CD14-positive monocyte (primary cell): ENCODE measurements at regions not wholly inside any gene's neighbourhood (a gene's known extent, or its start where the extent isn't known, plus 50 kb on each side); places are given as distances from the start of the nearest gene placed in this dataset.

Source experiments
- DNase-seq, 3 donors: peaks; one replicate each; pipeline ENCODE4 v3.0.0-alpha.2; 2011 to 2022
- H2AFZ ChIP-seq: 2 replicates; pipeline ENCODE4 v1.6.0; 2012; ENCODE audit warnings: mild to moderate bottlenecking, low read depth, low read length, inconsistent platforms; ENCODE audit not compliant: insufficient read depth, poor library complexity, severe bottlenecking
- H3K27ac ChIP-seq, 2 donors: 1 replicate in 1 of 2; 2 replicates in 1 of 2; pipeline ENCODE4 v1.5.1; 2012 to 2013; ENCODE audit warnings: low read length in 2 of 2, control low read depth in 1 of 2, inconsistent platforms in 1 of 2, low read depth in 1 of 2, mild to moderate bottlenecking in 1 of 2
- H3K27me3 ChIP-seq, 2 donors: one replicate each; pipeline versions ENCODE4 v1.6.0 to v1.6.1; 2011 to 2013; ENCODE audit warnings: low read length in 2 of 2; ENCODE audit not compliant: control insufficient read depth in 2 of 2, insufficient read depth in 2 of 2
- H3K36me3 ChIP-seq, 2 donors: replicated peaks in 1 of 2; 1 replicate in 1 of 2; 2 replicates in 1 of 2; pipeline versions ENCODE4 v1.5.1 to v1.6.1; 2012 to 2013; ENCODE audit warnings: low read length in 2 of 2, control low read depth in 1 of 2, inconsistent platforms in 1 of 2, mild to moderate bottlenecking in 1 of 2; ENCODE audit not compliant: insufficient read depth in 2 of 2, control insufficient read depth in 1 of 2
- H3K4me1 ChIP-seq, 2 donors: 1 replicate in 1 of 2; 2 replicates in 1 of 2; pipeline versions ENCODE4 v1.5.1 to v1.6.1; 2012 to 2013; ENCODE audit warnings: low read length in 2 of 2, control low read depth in 1 of 2, inconsistent platforms in 1 of 2, mild to moderate bottlenecking in 1 of 2, moderate library complexity in 1 of 2; ENCODE audit not compliant: insufficient read depth in 2 of 2, control insufficient read depth in 1 of 2
- H3K4me2 ChIP-seq: replicated peaks from 2 replicates; pipeline ENCODE3; 2012; ENCODE audit warnings: low read length, moderate library complexity, mild to moderate bottlenecking; ENCODE audit not compliant: poor library complexity, severe bottlenecking; ENCODE audit errors: extremely low read depth
- H3K4me3 ChIP-seq, 3 experiments: fragments of 200-600 bp in 1 of 3; sonication (generic) in 1 of 3; replicated peaks in 1 of 3; 1 replicate in 2 of 3; 2 replicates in 1 of 3; pipeline ENCODE4 v1.5.1; 2011 to 2013; ENCODE audit warnings: low read length in 3 of 3, mild to moderate bottlenecking in 3 of 3, control low read depth in 2 of 3, low read depth in 2 of 3, inconsistent platforms in 1 of 3, moderate library complexity in 1 of 3
- H3K79me2 ChIP-seq: 2 replicates; pipeline ENCODE4 v1.6.0; 2012; ENCODE audit warnings: mild to moderate bottlenecking, control low read depth, inconsistent platforms, low read length, moderate library complexity; ENCODE audit not compliant: insufficient read depth
- H3K9ac ChIP-seq: 2 replicates; pipeline ENCODE4 v1.6.0; 2017; ENCODE audit warnings: low read length, mild to moderate bottlenecking; ENCODE audit not compliant: insufficient read depth, poor library complexity, severe bottlenecking
- H3K9me3 ChIP-seq, 2 donors: replicated peaks in 1 of 2; 1 replicate in 1 of 2; 2 replicates in 1 of 2; pipeline versions ENCODE4 v1.5.1 to v1.6.1; 2012 to 2013; ENCODE audit warnings: low read length in 2 of 2, control low read depth in 1 of 2; ENCODE audit not compliant: control insufficient read depth in 1 of 2, insufficient read depth in 1 of 2
- H4K20me1 ChIP-seq: 2 replicates; pipeline ENCODE4 v1.6.0; 2012; ENCODE audit warnings: mild to moderate bottlenecking, low read length, control low read depth, moderate library complexity; ENCODE audit not compliant: insufficient read depth
- H3K27ac Mint-ChIP-seq, 7 donors: one replicate each; pipeline ENCODE4 v1.8.0; 2020; ENCODE audit warnings: mild to moderate bottlenecking in 7 of 7, mixed read lengths in 7 of 7, moderate library complexity in 6 of 7, inconsistent platforms in 2 of 7
- H3K27me3 Mint-ChIP-seq, 3 donors: one replicate each; pipeline ENCODE4 v1.8.0; 2021 to 2022; ENCODE audit warnings: low read depth in 3 of 3, mild to moderate bottlenecking in 3 of 3, mixed read lengths in 3 of 3, moderate library complexity in 3 of 3, inconsistent platforms in 1 of 3
- H3K36me3 Mint-ChIP-seq, 2 donors: one replicate each; pipeline ENCODE4 v1.8.0; 2020; ENCODE audit warnings: mixed read lengths in 2 of 2, inconsistent platforms in 1 of 2, mild to moderate bottlenecking in 1 of 2
- H3K4me1 Mint-ChIP-seq: one replicate; pipeline ENCODE4 v1.8.0; 2020; ENCODE audit warnings: mild to moderate bottlenecking, mixed read lengths
- H3K4me3 Mint-ChIP-seq, 2 donors: one replicate each; pipeline ENCODE4 v1.8.0; 2020; ENCODE audit warnings: mild to moderate bottlenecking in 2 of 2, mixed read lengths in 2 of 2, moderate library complexity in 1 of 2
- H3K9me3 Mint-ChIP-seq, 7 donors: one replicate each; pipeline ENCODE4 v1.8.0; 2020 to 2022; ENCODE audit warnings: mixed read lengths in 7 of 7, mild to moderate bottlenecking in 6 of 7, moderate library complexity in 6 of 7, inconsistent platforms in 2 of 7
- WGBS: methylation state at CpG from one replicate; pipeline ENCODE4 v1.1.5; 2013; ENCODE audit warnings: missing lambda C conversion rate; ENCODE audit not compliant: insufficient coverage; 5-methylcytosine and 5-hydroxymethylcytosine counted together
- intact Hi-C, 2 donors: fragments of 100-400 bp; cut with micrococcal nuclease; formaldehyde crosslinking; loops; one replicate each; pipeline versions ENCODE4 v1.15.0 to v1.15.1; 2023
- TF ChIP-seq, protein P1 (sequence below): fragments of 200-600 bp; IDR thresholded peaks from one replicate; pipeline ENCODE4 v1.8.0; 2022; ENCODE audit warnings: antibody characterized with exemption, mild to moderate bottlenecking

DNA sequence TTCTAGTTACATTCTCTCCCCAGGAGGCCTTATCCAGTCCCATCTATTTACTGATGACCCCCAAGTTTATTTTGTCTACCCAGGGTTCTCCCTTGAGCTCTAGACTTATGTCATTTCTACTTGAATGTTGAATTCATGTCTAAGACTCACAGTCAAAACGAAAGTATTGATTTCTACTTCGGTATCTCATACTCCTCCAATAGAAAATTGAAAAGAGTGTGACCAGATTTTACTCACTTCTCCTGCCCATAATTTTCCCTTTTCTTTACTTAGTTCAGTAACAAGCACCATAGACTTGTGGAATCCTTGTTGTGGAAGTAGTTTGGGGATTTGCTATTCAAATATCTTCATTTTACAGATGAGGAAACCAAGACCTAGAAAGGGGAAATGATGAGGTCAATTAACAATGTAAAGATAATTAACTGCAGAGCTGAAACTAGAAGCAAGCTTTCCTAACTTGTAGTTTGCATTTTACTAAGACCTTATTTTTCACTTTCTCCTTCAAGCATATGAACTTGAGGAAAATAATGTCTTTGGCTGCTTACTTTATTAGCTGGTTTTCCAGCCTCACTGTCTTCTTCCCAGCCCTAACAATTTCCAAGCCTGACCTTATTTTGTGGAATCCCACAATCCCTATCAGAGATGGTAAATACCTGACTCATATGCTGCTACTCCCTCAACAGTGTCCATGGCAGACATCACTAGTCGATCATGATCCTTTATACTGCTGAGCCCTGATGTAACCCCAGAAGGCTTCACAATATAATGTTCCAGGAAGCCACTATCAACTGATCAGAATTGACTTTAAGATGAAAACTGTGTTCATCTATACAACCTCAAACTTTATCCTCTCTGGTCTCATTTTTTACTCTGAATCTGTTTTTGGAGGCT lies 123.9 kb upstream of the AGBL1 start:
- Histone ChIP-seq H3K4me1 (no peaks in the 10 kb centered on the region), H3K27ac (no peak overlapping the region), H3K36me3 (no peaks in the 10 kb centered on the region), H3K79me2 (no peaks in the 10 kb centered on the region), H2AFZ (no peak overlapping the region), H3K9me3 (no peaks in the 10 kb centered on the region), H3K27me3 (no peaks in the 10 kb centered on the region), H4K20me1 (no peaks in the 10 kb centered on the region), H3K4me2 (no peak overlapping the region), H3K9ac (no peak overlapping the region), H3K4me3 (no peak overlapping the region)
- 100% methylated on average over 1 of the region's 3 CpGs for whole genome bisulfite sequencing
- Mint-ChIP-seq H3K4me3 (no peak overlapping the region), H3K4me1 (no peaks in the 10 kb centered on the region), H3K27ac (no peak overlapping the region), H3K36me3 (no peaks in the 10 kb centered on the region), H3K9me3 (peaks cover 0 to 7% (median 2%) of the 10 kb centered on the region in 7 donors), H3K27me3 (peaks cover 0 to 4% (median 1%) of the 10 kb centered on the region in 3 donors)
- intact Hi-C loops = no loop called here
- TF ChIP-seq, protein P1, sequence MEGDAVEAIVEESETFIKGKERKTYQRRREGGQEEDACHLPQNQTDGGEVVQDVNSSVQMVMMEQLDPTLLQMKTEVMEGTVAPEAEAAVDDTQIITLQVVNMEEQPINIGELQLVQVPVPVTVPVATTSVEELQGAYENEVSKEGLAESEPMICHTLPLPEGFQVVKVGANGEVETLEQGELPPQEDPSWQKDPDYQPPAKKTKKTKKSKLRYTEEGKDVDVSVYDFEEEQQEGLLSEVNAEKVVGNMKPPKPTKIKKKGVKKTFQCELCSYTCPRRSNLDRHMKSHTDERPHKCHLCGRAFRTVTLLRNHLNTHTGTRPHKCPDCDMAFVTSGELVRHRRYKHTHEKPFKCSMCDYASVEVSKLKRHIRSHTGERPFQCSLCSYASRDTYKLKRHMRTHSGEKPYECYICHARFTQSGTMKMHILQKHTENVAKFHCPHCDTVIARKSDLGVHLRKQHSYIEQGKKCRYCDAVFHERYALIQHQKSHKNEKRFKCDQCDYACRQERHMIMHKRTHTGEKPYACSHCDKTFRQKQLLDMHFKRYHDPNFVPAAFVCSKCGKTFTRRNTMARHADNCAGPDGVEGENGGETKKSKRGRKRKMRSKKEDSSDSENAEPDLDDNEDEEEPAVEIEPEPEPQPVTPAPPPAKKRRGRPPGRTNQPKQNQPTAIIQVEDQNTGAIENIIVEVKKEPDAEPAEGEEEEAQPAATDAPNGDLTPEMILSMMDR = no peak
- DNase-seq = no peak

DNA sequence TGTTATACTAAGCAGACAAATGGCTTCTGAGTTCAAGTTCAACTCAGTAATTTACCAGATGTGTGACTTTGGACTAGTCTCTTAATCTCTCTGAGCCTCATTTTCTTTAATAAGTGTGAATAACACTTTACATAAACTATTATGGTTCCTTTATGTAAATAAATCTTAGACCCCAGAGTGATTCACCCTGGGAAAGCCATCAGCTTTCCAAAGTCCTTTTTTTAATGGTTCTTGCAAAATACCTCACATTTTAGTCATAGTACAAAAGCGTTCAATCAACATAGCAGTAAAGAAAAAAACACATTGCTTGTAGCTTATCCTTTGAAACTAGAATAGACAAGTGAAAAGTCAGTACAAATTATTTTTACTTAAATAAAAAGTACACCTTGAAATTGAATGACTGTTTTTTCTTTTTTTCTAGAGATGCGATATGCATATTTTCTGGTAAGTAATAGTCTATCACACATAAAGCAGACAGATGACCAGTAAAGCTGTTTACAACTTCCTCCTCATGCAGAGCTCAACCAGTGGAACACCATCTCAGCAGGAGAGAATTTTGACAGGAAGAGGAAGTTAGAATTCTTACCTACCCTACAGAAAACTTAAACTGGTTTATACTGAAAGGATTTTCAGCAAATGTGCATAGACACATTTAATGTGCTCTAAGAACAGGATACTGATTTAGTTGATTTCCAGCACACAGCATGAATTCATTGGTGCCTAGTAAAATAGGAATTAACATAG lies 123.0 kb upstream of the AGBL1 start:
- DNase-seq = no peak
- no peaks in the 10 kb centered on the region for H3K27me3 ChIP-seq
- TF ChIP-seq, protein P1 = no peak

More for the DNA sequence above, 123.0 kb upstream of the AGBL1 start:
- Histone ChIP-seq H3K9me3 (no peaks in the 10 kb centered on the region), H2AFZ (no peak overlapping the region), H4K20me1 (no peaks in the 10 kb centered on the region), H3K27ac (no peak overlapping the region), H3K4me2 (no peak overlapping the region), H3K36me3 (no peaks in the 10 kb centered on the region), H3K4me1 (no peaks in the 10 kb centered on the region), H3K79me2 (no peaks in the 10 kb centered on the region), H3K4me3 (no peak overlapping the region), H3K9ac (no peak overlapping the region)
- peaks cover 0 to 4% (median 0%) of the 10 kb centered on the region in 3 donors for H3K27me3 Mint-ChIP-seq
- no peaks in the 10 kb centered on the region for H3K4me1 Mint-ChIP-seq
- H3K4me3 Mint-ChIP-seq = no peak overlapping the region
- H3K36me3 Mint-ChIP-seq = no peaks in the 10 kb centered on the region
- intact Hi-C loops = no loop called here
- no CpG with 5 or more reads among the region's 2 CpGs for WGBS
- H3K9me3 Mint-ChIP-seq = peaks cover 0 to 7% (median 2%) of the 10 kb centered on the region in 7 donors
- no peak overlapping the region for H3K27ac Mint-ChIP-seq
